ENCODE measurements at regions not wholly inside any gene's neighbourhood (a gene's known extent, or its start where the extent isn't known, plus 50 kb on each side); places are given as distances from the start of the nearest gene placed in this dataset.

- H3K27ac Mint-ChIP-seq: no peak overlapping the region
- no peak for DNase-seq
- H3K9me3 Mint-ChIP-seq: peaks cover 0 to 5% of the 10 kb centered on the region in 2 donors
- H3K4me1 Mint-ChIP-seq: peaks cover 15% of the 10 kb centered on the region
- no peak overlapping the region for H3K4me3 Mint-ChIP-seq
- peaks cover 13% of the 10 kb centered on the region for H3K27me3 Mint-ChIP-seq
- no peak for ATAC-seq
Measured at GRCh38 chr10:62453274-62453673, 79.1 kb downstream of the ZNF365 start.

GRCh38 chr10:62454687-62455397, 80.7 kb downstream of the ZNF365 start:
- H3K9me3 Mint-ChIP-seq: peaks cover 0 to 5% of the 10 kb centered on the region in 2 donors
- no peak overlapping the region for H3K27ac Mint-ChIP-seq
- peaks cover 15% of the 10 kb centered on the region for H3K4me1 Mint-ChIP-seq
- no peak overlapping the region for H3K4me3 Mint-ChIP-seq
- ATAC-seq (no peak), DNase-seq (no peak)
- H3K27me3 Mint-ChIP-seq: peaks cover 13% of the 10 kb centered on the region

- Mint-ChIP-seq H3K9me3 (peaks cover 0 to 5% of the 10 kb centered on the region in 2 donors), H3K27ac (no peak overlapping the region), H3K4me1 (peaks cover 15% of the 10 kb centered on the region), H3K4me3 (no peak overlapping the region), H3K27me3 (peaks cover 8% of the 10 kb centered on the region)
- ATAC-seq (no peak), DNase-seq (no peak)
Measured at GRCh38 chr10:62456611-62457101, 82.5 kb downstream of the ZNF365 start.

GRCh38 chr10:62457196-62457595, 83.0 kb downstream of the ZNF365 start:
- Mint-ChIP-seq H3K9me3 (peaks cover 0 to 5% of the 10 kb centered on the region in 2 donors), H3K27ac (no peak overlapping the region), H3K4me1 (peaks cover 15% of the 10 kb centered on the region), H3K4me3 (no peak overlapping the region), H3K27me3 (peaks cover 8% of the 10 kb centered on the region)
- ATAC-seq (no peak), DNase-seq (no peak)

GRCh38 chr10:62457598-62457997, 83.4 kb downstream of the ZNF365 start:
- H3K27me3 Mint-ChIP-seq: peaks cover 8% of the 10 kb centered on the region
- DNase-seq (no peak), ATAC-seq (no peak)
- peaks cover 15% of the 10 kb centered on the region for H3K4me1 Mint-ChIP-seq
- no peak overlapping the region for H3K4me3 Mint-ChIP-seq
- H3K27ac Mint-ChIP-seq: no peak overlapping the region
- H3K9me3 Mint-ChIP-seq: peaks cover 0 to 5% of the 10 kb centered on the region in 2 donors

- DNase-seq (no peak), ATAC-seq (no peak)
- no peaks in the 10 kb centered on the region for H3K9me3 Mint-ChIP-seq
- H3K27me3 Mint-ChIP-seq: peaks cover 8% of the 10 kb centered on the region
- H3K27ac Mint-ChIP-seq: no peak overlapping the region
- H3K4me3 Mint-ChIP-seq: no peak overlapping the region
- peaks cover 15% of the 10 kb centered on the region for H3K4me1 Mint-ChIP-seq
Measured at GRCh38 chr10:62459072-62459471, 84.9 kb downstream of the ZNF365 start.

GRCh38 chr10:62459500-62459899, 85.3 kb downstream of the ZNF365 start:
- Mint-ChIP-seq H3K4me1 (peaks cover 15% of the 10 kb centered on the region), H3K4me3 (no peak overlapping the region), H3K9me3 (no peaks in the 10 kb centered on the region), H3K27ac (no peak overlapping the region), H3K27me3 (peaks cover 7% of the 10 kb centered on the region)
- ATAC-seq: no peak
- DNase-seq: no peak

GRCh38 chr10:62460393-62460792, 86.2 kb downstream of the ZNF365 start:
- no peak for ATAC-seq
- Mint-ChIP-seq H3K27me3 (no peaks in the 10 kb centered on the region), H3K4me1 (peaks cover 15% of the 10 kb centered on the region), H3K4me3 (no peak overlapping the region), H3K27ac (no peak overlapping the region), H3K9me3 (no peaks in the 10 kb centered on the region)
- no peak for DNase-seq

- Mint-ChIP-seq H3K9me3 (no peaks in the 10 kb centered on the region), H3K27me3 (no peaks in the 10 kb centered on the region), H3K4me1 (peaks cover 15% of the 10 kb centered on the region), H3K4me3 (no peak overlapping the region), H3K27ac (no peak overlapping the region)
- DNase-seq (no peak), ATAC-seq (no peak)
Measured at GRCh38 chr10:62461120-62461519, 87.0 kb downstream of the ZNF365 start.

GRCh38 chr10:62462461-62462860, 88.3 kb downstream of the ZNF365 start:
- peaks cover 6% of the 10 kb centered on the region for H3K4me1 Mint-ChIP-seq
- no peaks in the 10 kb centered on the region for H3K27me3 Mint-ChIP-seq
- H3K27ac Mint-ChIP-seq: no peak overlapping the region
- no peak overlapping the region for H3K4me3 Mint-ChIP-seq
- ATAC-seq (no peak), DNase-seq (no peak)
- H3K9me3 Mint-ChIP-seq: no peaks in the 10 kb centered on the region

- H3K27me3 Mint-ChIP-seq: no peaks in the 10 kb centered on the region
- DNase-seq (no peak), ATAC-seq (no peak)
- H3K4me1 Mint-ChIP-seq: no peaks in the 10 kb centered on the region
- no peaks in the 10 kb centered on the region for H3K9me3 Mint-ChIP-seq
- H3K27ac Mint-ChIP-seq: no peak overlapping the region
- no peak overlapping the region for H3K4me3 Mint-ChIP-seq
Measured at GRCh38 chr10:62463364-62463763, 89.2 kb downstream of the ZNF365 start.

- Mint-ChIP-seq H3K9me3 (no peaks in the 10 kb centered on the region), H3K4me3 (no peak overlapping the region), H3K27me3 (no peaks in the 10 kb centered on the region), H3K27ac (no peak overlapping the region), H3K4me1 (no peaks in the 10 kb centered on the region)
- no peak for DNase-seq
- no peak for ATAC-seq
Measured at GRCh38 chr10:62464308-62464707, 90.1 kb downstream of the ZNF365 start.

GRCh38 chr10:62466590-62466989, 92.4 kb downstream of the ZNF365 start:
- Mint-ChIP-seq H3K27ac (no peak overlapping the region), H3K4me3 (no peak overlapping the region), H3K27me3 (no peaks in the 10 kb centered on the region), H3K4me1 (no peaks in the 10 kb centered on the region), H3K9me3 (no peaks in the 10 kb centered on the region)
- DNase-seq: no peak
- no peak for ATAC-seq

- no peaks in the 10 kb centered on the region for H3K4me1 Mint-ChIP-seq
- no peak overlapping the region for H3K27ac Mint-ChIP-seq
- no peak overlapping the region for H3K4me3 Mint-ChIP-seq
- DNase-seq (no peak), ATAC-seq (no peak)
- no peaks in the 10 kb centered on the region for H3K9me3 Mint-ChIP-seq
- no peaks in the 10 kb centered on the region for H3K27me3 Mint-ChIP-seq
Measured at GRCh38 chr10:62467527-62467926, 93.4 kb downstream of the ZNF365 start.

- Mint-ChIP-seq H3K4me3 (no peak overlapping the region), H3K27me3 (peaks cover 25% of the 10 kb centered on the region), H3K27ac (no peak overlapping the region), H3K9me3 (no peaks in the 10 kb centered on the region), H3K4me1 (no peaks in the 10 kb centered on the region)
- DNase-seq (no peak), ATAC-seq (no peak)
Measured at GRCh38 chr10:62471711-62472110, 97.5 kb downstream of the ZNF365 start.

GRCh38 chr10:62473241-62473640, 99.1 kb downstream of the ZNF365 start:
- ATAC-seq (no peak), DNase-seq (no peak)
- Mint-ChIP-seq H3K27me3 (peaks cover 25% of the 10 kb centered on the region), H3K27ac (no peak overlapping the region), H3K4me1 (no peaks in the 10 kb centered on the region), H3K9me3 (no peaks in the 10 kb centered on the region), H3K4me3 (no peak overlapping the region)

GRCh38 chr10:62475551-62475950, 101.4 kb downstream of the ZNF365 start:
- no peak for DNase-seq
- Mint-ChIP-seq H3K9me3 (no peaks in the 10 kb centered on the region), H3K27me3 (peaks cover 25% of the 10 kb centered on the region), H3K27ac (no peak overlapping the region), H3K4me3 (no peak overlapping the region), H3K4me1 (no peaks in the 10 kb centered on the region)
- ATAC-seq: no peak
